Ramos (cell line): ENCODE measurements at regions not wholly inside any gene's neighbourhood (a gene's known extent, or its start where the extent isn't known, plus 50 kb on each side); places are given as distances from the start of the nearest gene placed in this dataset.

Experiments
- in situ Hi-C: fragments of 300-500 bp; cut with MboI; formaldehyde crosslinking; loops from one replicate; pipeline ENCODE4 v1.14.3; 2022; ENCODE audit warnings: low sequenced_read_pairs; ENCODE audit not compliant: unreplicated experiment

DNA sequence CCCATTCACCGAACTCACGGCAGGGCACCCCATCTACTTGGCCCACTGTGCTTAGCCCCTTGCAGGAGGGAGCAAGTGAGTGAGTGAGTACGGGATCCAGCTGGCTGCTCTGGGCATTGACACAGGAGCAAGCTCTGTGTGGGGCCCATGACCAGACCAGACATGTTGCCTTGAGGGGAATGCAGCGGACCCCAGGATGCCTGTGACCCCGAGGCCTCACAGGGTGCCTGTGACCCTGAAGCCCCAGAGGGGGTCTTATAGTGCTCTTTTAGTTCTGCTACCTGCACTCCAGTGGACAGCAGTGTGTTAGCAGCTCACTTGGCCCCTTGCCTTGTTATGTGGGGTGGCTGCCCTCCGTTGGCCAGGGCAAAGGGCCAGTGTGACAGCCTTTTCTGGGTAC is 255.8 kb downstream of the ETNK1 start:
- in situ Hi-C loops: no loop called here

DNA sequence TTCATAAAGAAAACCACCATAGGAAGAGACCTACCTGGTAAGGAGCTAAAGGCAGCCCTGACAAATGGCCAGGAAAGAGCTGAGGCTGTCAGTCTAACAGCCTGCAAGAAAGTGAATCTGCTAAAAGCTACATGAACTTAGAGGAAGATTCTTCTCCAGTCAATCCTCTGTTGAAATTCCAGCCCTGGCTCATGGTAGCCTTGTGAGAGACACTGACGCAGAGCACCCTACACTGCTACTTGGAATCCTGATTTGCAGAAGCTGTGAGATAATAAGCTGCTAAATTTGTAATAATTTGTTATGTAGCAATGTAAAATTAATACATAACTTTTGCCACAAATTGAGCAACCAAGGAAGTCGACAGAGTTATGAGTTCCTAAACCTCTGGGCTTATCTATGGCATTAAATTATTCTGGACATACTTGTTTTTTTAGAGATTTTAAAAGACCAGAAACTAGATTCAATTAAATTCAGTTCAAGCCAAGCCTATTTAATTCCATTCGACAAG is 257.0 kb downstream of the ETNK1 start:
- in situ Hi-C loops: no loop called here

DNA sequence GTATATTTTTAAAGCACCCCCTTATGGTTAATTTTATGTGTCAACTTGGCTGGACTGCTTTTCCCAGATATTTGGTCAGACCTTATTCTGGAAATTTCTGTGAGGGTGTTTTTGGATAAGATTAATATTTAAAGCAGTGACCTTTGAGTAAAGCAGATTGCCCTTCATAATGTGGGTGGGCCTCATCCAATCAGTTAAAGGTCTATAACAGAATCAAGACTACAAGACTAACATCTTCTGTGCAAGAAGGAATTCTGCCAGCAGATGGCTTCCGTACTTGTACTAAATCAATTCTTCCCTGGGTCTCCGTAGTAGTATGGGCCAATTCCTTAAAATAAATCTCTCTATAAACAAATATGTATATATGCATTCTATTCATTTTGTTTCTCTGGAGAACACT is 257.6 kb downstream of the ETNK1 start:
- in situ Hi-C loops: no loop called here

DNA sequence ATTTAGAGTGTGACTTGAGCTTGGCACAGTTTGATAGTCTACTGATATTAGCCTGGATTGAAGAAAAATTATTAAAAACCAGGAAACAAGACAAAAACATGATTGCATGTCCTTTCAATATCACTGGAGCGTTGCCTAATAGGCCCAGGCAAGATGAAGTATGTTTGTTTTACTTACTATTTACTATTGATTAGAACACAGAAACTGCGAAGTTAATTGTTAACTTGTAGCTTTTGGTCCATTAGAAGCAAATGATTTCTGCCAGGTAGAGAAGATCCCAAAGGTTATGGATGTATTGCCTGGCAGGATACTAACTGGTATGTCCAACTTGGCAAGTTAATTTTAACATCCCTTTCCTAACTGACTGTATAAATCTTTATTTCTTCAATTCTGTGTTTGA is 268.9 kb downstream of the ETNK1 start:
- in situ Hi-C loops: no loop called here

DNA sequence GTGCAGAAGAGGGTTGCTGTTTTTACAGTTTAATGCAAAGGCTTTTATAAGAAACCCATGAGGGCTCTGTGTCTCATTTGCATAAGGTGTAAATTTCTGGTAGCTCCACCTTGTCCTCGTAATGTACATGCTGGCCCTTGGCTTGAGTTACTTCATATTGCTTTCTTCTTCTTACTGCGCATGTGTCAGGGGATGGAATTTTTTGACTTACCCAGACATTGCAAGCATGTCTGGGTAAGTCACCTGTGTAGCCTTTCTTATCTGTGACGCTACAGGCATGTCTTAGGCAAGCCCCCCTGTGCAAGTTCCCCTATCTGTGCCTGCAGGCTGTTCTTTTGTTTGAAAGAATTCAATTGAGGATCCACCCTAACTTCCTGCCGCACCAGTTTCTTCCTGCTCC is 274.2 kb downstream of the ETNK1 start:
- in situ Hi-C loops: no loop called here

DNA sequence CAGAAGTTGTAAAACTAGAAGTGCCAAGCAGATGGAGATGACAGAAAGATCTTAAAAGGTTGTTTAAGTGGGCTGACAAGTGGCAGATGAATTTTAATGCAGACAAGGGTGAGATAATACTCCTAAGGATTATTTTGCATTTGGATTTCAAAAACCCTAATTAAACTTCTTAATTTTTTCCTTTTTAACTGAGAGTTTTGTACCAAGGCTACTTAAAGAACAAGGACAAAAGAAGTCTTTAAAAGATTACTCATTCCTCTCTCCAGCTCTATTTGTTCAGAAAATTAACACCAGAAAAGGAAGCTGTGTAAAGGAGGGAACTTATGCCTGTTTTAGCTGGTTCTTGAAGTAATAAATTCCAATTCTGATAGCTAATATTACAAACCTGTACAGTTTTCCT is 275.4 kb downstream of the ETNK1 start:
- in situ Hi-C loops: no loop called here

DNA sequence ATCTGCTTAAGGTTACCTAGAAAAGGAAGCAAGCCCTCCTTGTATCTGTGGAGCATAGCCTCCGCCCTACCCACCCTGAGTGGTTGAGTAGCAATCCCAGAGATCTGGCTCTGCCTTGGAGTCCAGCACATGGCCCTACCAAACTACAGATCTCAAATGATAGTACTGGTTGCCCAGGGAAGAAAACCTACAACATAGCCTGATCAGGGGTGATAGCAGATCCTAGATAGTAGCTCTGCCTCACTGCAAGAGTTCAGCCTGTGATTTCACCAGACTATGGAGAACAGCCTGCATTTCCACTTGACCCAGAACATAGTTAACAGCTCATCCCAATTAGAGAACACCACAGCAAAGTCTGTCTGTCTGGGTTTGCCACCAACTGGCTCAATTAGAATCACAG is 279.5 kb downstream of the ETNK1 start:
- in situ Hi-C loops: no loop called here

DNA sequence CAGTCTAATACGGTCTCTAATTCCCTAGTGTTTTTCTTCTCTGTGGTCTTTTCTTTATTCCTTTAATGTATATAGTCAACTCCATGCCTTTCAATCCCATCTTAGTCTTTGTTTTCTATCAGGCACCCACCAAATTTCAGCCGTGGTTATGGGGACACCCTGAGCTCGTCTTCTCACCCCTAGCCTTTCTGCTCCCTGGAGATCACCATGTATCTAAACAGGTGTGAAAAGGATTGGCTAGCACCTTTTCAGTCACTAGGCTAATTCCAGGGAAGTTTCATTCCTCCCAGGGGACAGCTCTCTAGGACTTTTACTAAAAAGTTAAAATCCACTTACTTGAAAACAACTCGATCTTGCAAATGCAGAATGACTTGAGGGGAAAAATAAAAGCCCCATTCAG is 291.3 kb downstream of the ETNK1 start:
- in situ Hi-C loops: no loop called here

DNA sequence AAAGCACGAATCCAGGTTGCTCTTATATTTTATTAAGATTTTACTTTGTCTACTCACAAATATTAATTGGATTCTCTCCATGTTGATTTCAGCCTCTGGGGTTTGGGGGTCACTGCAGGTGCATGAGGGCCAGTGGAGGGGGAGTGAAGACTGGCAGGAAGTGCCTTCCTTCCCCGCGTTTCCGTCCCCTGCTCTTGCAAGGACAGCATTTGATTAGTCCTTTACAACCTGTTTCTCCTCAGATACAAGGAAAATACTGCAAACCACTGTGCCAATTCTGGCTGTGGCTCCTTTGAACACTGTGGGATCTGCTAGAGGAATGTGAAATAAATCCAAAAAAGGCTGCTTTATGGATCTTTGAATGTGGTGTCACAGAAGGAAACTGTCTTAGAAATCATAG is 291.8 kb downstream of the ETNK1 start:
- in situ Hi-C loops: no loop called here

DNA sequence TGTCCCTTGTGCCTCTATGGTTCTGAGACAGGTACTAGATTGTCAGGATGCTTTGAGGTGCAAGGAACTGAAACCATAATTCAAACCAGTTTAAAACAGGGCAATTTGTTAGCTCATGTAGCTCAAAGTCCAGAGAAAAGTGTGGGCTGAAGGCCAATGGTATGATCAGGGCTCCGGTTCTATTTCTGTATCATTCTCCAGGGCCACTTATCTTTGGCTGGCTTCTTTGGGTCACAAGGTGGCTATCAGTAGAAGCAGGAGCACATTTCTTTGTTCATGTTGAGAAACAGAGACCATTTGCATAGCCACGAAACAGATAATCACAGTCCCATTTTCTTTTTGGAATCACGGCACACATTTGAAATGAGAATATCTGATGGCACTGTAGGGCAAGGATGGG is 294.9 kb downstream of the ETNK1 start:
- in situ Hi-C loops: no loop called here

DNA sequence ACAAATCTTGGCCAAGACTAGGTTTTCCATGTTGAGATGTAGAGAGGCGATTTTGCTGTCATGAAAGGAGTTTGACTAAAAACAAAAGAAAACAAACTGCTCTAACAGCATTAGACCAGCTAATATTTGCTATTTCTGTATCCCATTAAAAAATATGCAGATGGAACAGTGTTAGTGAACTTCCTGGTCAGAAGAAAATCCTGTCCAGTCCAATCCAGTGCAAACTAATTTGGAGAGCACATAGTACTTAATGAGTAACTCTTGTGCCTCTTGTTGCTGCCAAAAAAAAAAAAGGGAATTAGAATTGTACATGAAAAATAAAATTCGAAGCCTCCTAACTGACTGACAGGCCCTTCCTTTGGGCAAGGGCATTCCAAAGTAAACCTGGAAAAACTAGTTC is 298.8 kb downstream of the ETNK1 start:
- in situ Hi-C loops: no loop called here

DNA sequence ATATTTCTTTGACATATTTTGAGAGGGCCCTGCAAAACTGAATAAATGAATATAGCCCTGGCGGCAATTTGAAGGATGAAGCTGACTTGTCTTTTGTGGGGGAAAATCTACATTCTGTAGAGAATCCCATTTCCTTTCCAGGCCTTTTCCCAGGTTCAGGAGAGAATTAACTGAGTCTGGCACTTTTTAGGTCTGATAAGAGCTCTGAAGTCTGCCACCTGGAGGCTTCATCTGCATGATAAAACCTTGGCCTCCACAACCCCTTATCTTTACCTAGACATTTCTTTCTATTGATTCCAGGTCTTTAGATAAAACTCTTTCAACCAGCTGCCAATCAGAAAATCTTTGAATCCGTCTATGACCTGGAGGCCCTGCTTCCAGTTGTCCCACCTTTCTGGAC is 299.4 kb downstream of the ETNK1 start:
- in situ Hi-C loops: no loop called here

DNA sequence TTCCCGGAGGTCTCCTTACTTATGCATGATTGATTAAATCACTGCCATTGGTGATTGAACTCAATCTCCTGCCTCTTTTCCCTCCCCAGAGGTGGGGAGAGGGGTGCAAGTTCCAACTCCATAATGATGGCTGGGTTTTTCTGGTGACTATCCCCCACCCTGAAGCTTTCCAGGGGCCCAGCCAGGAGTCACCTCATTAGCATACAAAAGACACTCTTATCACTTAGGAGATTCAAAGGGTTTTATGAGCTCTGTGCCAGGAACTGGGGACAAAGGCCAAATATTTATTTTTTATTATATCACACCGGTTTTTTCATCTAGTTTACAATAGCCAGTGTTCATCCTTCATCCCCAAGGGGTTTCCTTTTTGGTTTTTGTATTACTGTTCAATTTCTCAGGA is 300.7 kb downstream of the ETNK1 start:
- in situ Hi-C loops: no loop called here

DNA sequence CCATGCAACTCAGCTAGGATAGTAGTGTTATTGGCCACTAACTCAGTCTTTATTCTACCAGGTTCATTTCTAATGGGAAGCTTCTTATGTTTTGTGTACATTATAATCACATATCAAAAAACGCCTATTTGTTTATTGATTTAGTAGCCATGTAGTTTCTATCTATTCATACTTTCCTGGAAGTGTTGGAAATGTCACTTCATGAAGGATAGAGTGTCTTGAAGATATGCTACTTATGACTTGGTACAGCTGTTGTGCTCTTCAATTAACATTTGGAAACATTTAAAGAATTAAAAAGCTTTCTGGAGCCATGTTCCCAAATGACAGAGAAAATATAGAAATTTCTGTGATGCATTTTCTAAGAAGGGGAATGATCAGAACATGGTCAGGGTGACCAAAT is 307.5 kb downstream of the ETNK1 start:
- in situ Hi-C loops: no loop called here

DNA sequence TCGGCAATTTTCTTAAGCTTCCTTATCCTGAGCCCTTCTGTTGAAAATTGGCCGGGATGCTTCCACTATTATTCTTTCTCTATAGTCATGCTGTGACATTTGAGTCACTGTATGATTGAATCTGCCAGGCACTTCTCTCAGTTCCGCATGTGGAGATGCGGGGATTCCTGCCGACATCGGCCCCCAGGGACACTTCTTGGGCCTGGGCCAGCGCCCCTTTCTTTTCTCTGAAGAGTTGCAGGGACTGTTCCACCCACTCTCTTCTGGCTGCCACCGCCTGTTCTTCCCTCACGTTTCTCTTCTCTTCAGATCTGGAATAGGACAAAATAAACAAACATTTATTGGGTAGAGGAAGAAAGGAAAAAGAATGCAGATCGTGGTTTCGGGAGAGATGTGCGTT is 310.1 kb downstream of the ETNK1 start:
- in situ Hi-C loops: no loop called here

DNA sequence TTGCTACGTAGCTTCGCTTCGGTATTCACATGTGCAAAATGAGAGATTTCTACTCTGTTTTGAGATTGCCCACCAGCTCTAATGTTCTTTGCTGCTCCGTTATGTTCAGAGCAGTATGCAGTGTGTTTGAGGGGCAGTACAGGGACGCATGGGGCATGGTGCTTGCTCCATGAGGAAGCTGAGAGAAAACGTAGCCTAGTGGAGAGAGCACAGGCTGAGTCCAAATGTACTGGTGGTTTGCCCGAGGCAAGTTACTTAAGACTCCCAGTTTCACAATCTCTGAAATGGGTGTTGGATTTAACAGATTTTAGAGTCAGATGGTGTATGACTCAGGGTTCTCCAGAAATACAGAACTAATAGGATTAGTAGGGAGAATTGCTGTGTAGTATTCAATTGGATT is 310.5 kb downstream of the ETNK1 start:
- in situ Hi-C loops: no loop called here

DNA sequence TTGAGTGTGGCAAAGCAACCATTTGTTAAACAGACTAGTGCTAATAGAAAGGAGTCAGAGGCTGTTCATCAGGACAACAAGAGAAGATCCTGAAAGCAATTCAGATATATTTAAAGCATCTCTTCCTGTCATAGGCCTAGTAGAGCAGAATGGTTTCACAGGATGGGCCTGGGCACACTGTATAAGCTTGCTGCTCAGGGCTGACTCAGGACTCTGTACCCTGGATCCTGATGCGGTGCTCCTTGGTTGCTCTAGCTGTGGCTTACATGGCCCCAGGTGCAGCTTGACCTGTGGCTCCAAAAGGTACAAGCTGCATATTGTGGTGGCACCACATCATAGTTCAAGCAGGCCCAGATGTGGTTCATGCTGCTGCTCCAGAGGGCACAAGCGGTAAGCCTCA is 313.4 kb downstream of the ETNK1 start:
- in situ Hi-C loops: no loop called here

DNA sequence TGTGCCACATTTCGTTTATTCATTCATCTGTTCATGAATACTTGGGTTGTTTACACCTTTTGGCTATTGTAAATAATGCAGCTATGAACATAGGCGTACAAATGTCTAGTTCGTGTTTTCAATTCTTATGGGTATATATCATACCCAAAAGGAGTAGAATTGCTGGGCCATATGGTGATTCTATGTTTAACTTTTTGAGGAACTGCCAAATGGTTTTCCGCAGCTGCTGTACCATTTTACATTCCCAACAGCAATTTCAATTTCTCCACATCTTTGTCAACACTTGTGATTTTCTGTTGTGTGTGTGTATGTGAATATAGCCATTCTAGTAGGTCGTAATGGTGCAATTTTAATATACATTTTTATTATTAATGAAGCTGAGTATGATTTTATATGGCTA is 326.2 kb downstream of the ETNK1 start:
- in situ Hi-C loops: no loop called here

DNA sequence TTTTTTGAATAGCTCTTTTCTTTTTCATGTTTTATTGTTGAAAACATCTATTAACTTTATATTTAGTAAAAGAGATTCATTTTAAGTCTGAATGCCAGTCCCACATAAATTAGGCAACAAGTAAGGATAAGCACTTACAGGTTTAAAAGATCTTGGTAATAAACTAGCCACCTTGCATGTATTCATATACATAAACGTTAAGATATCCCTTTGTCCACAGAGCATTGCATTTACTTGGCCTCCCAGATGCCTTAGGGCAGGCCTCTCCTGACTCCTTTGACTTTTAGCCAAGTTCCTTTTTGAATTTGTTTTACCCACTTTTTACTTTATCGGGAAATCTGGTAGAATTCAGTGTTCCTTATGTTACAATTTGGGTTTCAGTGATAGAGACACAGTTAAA is 331.7 kb downstream of the ETNK1 start:
- in situ Hi-C loops: no loop called here

DNA sequence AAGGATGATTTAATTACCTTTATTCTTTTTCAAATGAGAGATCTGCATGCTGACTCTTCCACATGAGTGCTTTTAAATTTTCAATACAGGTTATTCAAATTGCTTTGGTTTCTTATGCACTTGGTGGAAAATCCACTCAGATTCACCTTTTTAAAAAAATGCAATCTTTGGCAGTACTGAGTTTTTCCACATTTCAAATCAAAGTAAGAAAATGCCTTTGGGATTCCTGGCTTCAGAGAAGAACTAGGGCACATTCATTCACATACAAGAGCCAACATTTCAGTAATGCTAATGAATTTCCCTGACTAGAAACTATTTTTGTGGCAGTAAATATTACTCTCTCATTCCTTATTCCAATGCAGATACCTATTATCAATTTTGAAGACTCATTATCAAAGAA is 342.2 kb downstream of the ETNK1 start:
- in situ Hi-C loops: no loop called here

DNA sequence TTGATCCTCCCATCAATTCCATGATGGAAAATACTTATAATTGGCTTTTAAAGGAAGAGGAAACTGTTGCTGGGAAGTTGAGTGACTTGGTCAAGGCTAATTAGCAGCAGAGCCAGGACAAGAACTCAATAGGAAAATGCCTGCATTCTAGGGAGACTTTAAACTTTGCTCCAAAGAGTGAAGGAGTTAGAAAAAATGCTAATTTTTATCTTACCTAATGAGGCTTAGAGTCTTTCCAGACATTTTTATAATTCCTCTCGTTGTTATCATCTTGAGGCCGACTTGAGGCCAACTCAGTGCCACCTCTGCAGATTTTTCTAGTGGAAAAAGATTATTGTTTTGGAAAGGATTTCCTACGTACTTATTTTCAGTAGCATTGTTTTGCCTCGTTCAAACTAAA is 344.6 kb downstream of the ETNK1 start:
- in situ Hi-C loops: no loop called here

DNA sequence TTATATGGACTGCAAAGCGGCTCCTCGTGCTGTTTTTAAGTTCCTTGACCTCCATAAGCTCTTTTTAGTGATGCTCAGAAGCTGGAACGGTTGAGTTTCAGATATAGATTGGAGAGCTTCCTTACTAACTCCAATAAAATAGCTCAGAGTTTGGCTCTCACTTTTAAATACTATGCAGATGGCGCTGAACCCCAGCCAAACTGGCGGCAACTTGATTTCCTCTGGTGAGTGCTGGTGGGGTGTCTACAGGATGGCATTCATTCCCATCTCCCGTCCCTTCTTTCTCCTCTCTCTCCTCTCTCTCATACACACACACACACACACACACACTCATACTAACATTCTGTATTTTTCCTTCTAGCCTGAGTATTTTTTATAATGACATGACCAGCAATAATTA is 346.3 kb downstream of the ETNK1 start:
- in situ Hi-C loops: no loop called here

DNA sequence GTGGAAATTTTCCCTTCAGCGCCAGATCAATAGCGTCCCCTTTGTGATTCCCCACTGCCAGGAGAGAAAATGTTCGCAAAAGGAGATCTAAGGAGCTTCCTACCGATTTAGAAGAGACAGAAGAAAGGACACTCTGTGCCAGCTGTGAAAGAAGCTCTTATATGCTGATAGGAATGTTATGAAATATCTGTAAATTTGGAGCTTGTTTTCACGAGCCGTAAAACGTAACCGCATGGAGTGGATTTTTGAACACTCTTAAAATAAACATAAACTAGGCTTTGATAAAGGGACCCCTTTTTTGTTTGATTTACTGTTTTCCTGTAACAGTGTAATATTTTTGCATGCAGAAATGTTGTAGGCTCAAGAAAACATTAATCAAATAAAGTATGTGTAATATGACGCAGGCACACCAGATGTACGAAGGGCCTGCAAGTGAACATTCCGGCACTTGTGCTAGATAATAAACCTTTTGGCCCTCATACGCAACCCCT is 346.8 kb downstream of the ETNK1 start:
- in situ Hi-C loops: no loop called here
